Keratinocyte (primary cell): ENCODE measurements at regions not wholly inside any gene's neighbourhood (a gene's known extent, or its start where the extent isn't known, plus 50 kb on each side); places are given as distances from the start of the nearest gene placed in this dataset.

ENCODE experiments used
- DNase-seq: peaks from one replicate; pipeline ENCODE4 v3.0.0-alpha.2; 2011; ENCODE audit warnings: low read depth, missing footprints, low spot score
- FAIRE-seq: peaks from 2 replicates; lab custom pipeline; 2011; peaks lifted over from hg19 to GRCh38; lab: Jason Lieb, UNC
- H2AFZ ChIP-seq: 2 replicates; pipeline ENCODE4 v1.6.0; 2012; ENCODE audit warnings: low read length, control low read depth, inconsistent platforms; ENCODE audit not compliant: control insufficient read depth
- H3K27ac ChIP-seq: 2 replicates; pipeline ENCODE4 v1.5.1; 2011; ENCODE audit warnings: low read length; ENCODE audit not compliant: control insufficient read depth, insufficient read depth
- H3K27me3 ChIP-seq: 3 replicates; pipeline ENCODE4 v1.6.0; 2011; ENCODE audit warnings: low read length; ENCODE audit not compliant: control insufficient read depth, insufficient read depth; ENCODE audit errors: extremely low read depth
- H3K36me3 ChIP-seq, 2 experiments: 2 replicates in 1 of 2; 3 replicates in 1 of 2; pipeline ENCODE4 v1.5.1; 2011; ENCODE audit warnings: low read length in 2 of 2, mild to moderate bottlenecking in 1 of 2; ENCODE audit not compliant: control insufficient read depth in 2 of 2, insufficient read depth in 2 of 2; ENCODE audit errors: extremely low read depth in 1 of 2
- H3K4me1 ChIP-seq: 3 replicates; pipeline ENCODE4 v1.5.1; 2011; ENCODE audit warnings: low read length; ENCODE audit not compliant: control insufficient read depth, insufficient read depth; ENCODE audit errors: extremely low read depth
- H3K4me2 ChIP-seq: 3 replicates; pipeline ENCODE4 v1.6.0; 2011; ENCODE audit warnings: low read depth, low read length; ENCODE audit not compliant: control insufficient read depth, insufficient read depth; ENCODE audit errors: extremely low read depth
- H3K4me3 ChIP-seq, 3 experiments: fragments of 200-600 bp in 1 of 3; sonication (generic) in 1 of 3; 2 replicates in 2 of 3; 3 replicates in 1 of 3; pipeline ENCODE4 v1.5.1; 2011 to 2016; ENCODE audit warnings: low read length in 3 of 3, mild to moderate bottlenecking in 3 of 3, control low read depth in 2 of 3, inconsistent platforms in 1 of 3, low read depth in 1 of 3, mixed read lengths in 1 of 3, mixed run types in 1 of 3, moderate library complexity in 1 of 3; ENCODE audit not compliant: control insufficient read depth in 2 of 3, insufficient read depth in 2 of 3; ENCODE audit errors: extremely low read depth in 1 of 3
- H3K79me2 ChIP-seq: 2 replicates; pipeline ENCODE4 v1.6.0; 2012; ENCODE audit warnings: low read length; ENCODE audit not compliant: control insufficient read depth, insufficient read depth
- H3K9ac ChIP-seq: 3 replicates; pipeline ENCODE4 v1.6.0; 2011; ENCODE audit warnings: low read length; ENCODE audit not compliant: control insufficient read depth, insufficient read depth; ENCODE audit errors: extremely low read depth
- H3K9me1 ChIP-seq: 3 replicates; pipeline ENCODE4 v1.6.0; 2011; ENCODE audit warnings: low read length; ENCODE audit not compliant: control insufficient read depth, insufficient read depth; ENCODE audit errors: extremely low read depth
- H3K9me3 ChIP-seq: 2 replicates; pipeline ENCODE4 v1.5.1; 2012; ENCODE audit warnings: low read depth, low read length; ENCODE audit not compliant: control insufficient read depth
- H4K20me1 ChIP-seq: 3 replicates; pipeline ENCODE4 v1.6.0; 2011; ENCODE audit warnings: low read length; ENCODE audit not compliant: control insufficient read depth, insufficient read depth; ENCODE audit errors: extremely low read depth
- CTCF ChIP-seq, 3 experiments: IDR thresholded peaks in 1 of 3; conservative IDR thresholded peaks in 1 of 3; optimal IDR thresholded peaks in 1 of 3; 2 replicates in 2 of 3; 3 replicates in 1 of 3; pipeline versions ENCODE3 to v1.5.1; 2011; ENCODE audit warnings: low read length in 3 of 3, mild to moderate bottlenecking in 3 of 3, moderate library complexity in 2 of 3, control low read depth in 1 of 3, inconsistent platforms in 1 of 3; ENCODE audit not compliant: insufficient read depth in 2 of 3; ENCODE audit errors: extremely low read depth in 1 of 3
- EZH2 ChIP-seq: IDR thresholded peaks from one replicate; pipeline ENCODE4 v1.6.1; 2012; ENCODE audit warnings: inconsistent platforms, mild to moderate bottlenecking, low read length, moderate library complexity
- dilution Hi-C: fragments of 300-500 bp; cut with MboI; formaldehyde crosslinking; loops from one replicate; pipeline ENCODE4 v1.7.0; 2020; ENCODE audit warnings: low sequenced_read_pairs; ENCODE audit not compliant: extremely low pct_ligation_motif_present

GRCh38 chr10:6654571-6654970 lies 74.5 kb upstream of the PRKCQ start:
- no peak for DNase-seq

GRCh38 chr10:6650586-6650985 lies 70.5 kb upstream of the PRKCQ start:
- no peaks in the 10 kb centered on the region for H4K20me1 ChIP-seq
- no peak overlapping the region for H3K4me3 ChIP-seq
- peaks cover 8% of the 10 kb centered on the region for H3K27me3 ChIP-seq
- no peaks in the 10 kb centered on the region for H3K4me1 ChIP-seq
- no peak for FAIRE-seq
- no peaks in the 10 kb centered on the region for H3K79me2 ChIP-seq
- no peak for TF ChIP-seq CTCF (optimal IDR thresholded peaks at IDR 0.05 in 1 of 3, IDR thresholded peaks at IDR 0.05 in 1 of 3, conservative IDR thresholded peaks at IDR 0.05 in 1 of 3; ENCODE audit: extremely low read depth in 1 of 3, insufficient read depth in 2 of 3, low read length in 3 of 3)
- no peak for TF ChIP-seq EZH2
- H3K4me2 ChIP-seq: no peak overlapping the region
- no peak for DNase-seq
- no peaks in the 10 kb centered on the region for H3K9me1 ChIP-seq
- H3K9ac ChIP-seq: no peak overlapping the region
- dilution Hi-C loops: no loop called here
- no peak overlapping the region for H2AFZ ChIP-seq
- no peak overlapping the region for H3K27ac ChIP-seq
- H3K9me3 ChIP-seq: no peaks in the 10 kb centered on the region
- H3K36me3 ChIP-seq: no peaks in the 10 kb centered on the region

More at GRCh38 chr10:6654571-6654970, 74.5 kb upstream of the PRKCQ start:
- H3K27me3 ChIP-seq: peaks cover 6% of the 10 kb centered on the region
- no peaks in the 10 kb centered on the region for H3K36me3 ChIP-seq
- no peak overlapping the region for H3K4me2 ChIP-seq
- H3K27ac ChIP-seq: no peak overlapping the region
- H2AFZ ChIP-seq: no peak overlapping the region
- no peaks in the 10 kb centered on the region for H3K9me1 ChIP-seq
- no peak overlapping the region for H3K4me3 ChIP-seq
- H3K4me1 ChIP-seq: peaks cover 3% of the 10 kb centered on the region
- no peak overlapping the region for H3K9ac ChIP-seq
- FAIRE-seq: no peak
- TF ChIP-seq EZH2: no peak
- TF ChIP-seq CTCF (optimal IDR thresholded peaks at IDR 0.05 in 1 of 3, IDR thresholded peaks at IDR 0.05 in 1 of 3, conservative IDR thresholded peaks at IDR 0.05 in 1 of 3; ENCODE audit: extremely low read depth in 1 of 3, insufficient read depth in 2 of 3, low read length in 3 of 3): no peak
- no peaks in the 10 kb centered on the region for H4K20me1 ChIP-seq
- no peaks in the 10 kb centered on the region for H3K9me3 ChIP-seq
- dilution Hi-C loops: no loop called here
- no peaks in the 10 kb centered on the region for H3K79me2 ChIP-seq
